ENCODE measurements at regions not wholly inside any gene's neighbourhood (a gene's known extent, or its start where the extent isn't known, plus 50 kb on each side); places are given as distances from the start of the nearest gene placed in this dataset.
"Not testable (repeated sequence)": the region's sequence is repeated elsewhere in the genome, so short reads cannot be mapped to it uniquely, and the experiment has no call there.

DNA sequence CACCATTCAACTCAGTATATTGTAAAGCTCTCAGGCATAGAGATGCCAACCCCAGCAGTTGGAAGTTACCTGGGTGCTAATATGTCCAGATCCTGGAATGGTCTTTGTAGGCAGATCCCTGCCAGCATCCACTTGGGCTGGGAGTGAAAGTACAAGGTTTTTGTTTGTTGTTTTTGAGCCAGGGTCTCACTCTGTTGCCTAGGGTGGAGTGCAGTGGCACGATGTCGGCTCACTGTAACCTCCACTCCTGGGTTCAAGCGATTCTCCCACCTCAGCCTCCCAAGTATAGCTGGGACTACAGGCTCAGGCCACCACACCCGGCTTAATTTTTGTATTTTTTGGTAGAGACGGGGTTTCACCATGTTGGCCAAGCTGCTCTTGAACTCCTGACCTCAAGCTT is 177.6 kb downstream of the IRF8 start:
- DNase-seq (ENCODE audit: low spot score): no peak

DNA sequence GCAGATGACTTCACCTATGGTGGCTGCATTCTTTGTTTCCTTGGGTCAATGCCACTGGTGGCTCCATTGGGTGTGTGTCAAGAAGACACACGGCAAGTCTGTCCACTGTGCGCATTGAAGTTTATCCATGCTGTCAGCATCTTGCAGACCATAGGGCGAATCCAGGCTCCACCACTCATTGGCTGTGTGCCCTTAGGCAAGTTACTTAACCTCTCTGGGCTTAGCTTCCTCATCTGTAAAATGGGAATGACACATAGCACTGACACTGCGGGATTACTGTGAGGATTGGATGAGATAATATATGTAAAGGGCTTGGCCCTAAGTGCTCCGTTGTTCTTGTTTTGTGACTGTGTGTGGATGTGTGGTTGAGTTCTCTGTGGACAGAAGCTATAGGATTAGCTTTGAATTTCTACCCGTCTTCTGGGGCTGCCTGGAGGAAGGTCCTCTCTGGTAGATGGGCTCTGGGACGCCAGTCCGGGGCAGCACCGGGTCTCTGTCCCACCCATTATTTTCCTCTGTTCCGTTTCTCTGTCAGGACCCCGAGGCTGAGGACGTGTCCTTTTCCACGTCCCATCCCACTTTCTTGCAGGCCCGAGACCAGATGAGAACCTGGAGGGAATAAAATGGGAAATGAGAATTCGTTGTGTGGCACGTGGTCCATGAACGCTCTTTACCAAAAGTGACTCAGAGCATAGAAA is 178.4 kb downstream of the IRF8 start:
- DNase-seq (ENCODE audit: low spot score): no peak

DNA sequence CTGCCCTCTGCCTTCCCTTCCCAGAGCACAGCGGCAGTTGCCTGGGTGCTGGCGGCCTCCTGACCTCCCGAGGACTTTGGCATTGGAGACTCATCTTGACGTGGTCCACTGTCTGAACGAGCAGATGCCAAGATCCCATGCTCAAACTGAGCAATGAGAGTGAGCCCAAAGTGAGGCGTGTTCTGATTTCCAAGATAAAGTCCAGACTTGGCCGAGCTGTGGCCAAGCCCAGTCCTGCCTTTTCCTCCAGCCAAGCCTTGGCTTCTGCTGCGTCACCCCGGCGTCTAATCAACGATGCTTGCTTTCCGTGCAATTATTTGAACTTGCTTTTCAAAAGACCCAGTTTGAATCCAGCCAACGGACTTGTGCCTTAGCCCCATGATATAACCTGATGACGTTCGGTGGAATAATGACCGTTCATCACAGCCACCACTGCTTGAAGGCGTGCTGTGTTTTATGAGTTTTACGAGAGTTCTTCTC is 179.2 kb downstream of the IRF8 start:
- DNase-seq (ENCODE audit: low spot score): peak; percentile 2

DNA sequence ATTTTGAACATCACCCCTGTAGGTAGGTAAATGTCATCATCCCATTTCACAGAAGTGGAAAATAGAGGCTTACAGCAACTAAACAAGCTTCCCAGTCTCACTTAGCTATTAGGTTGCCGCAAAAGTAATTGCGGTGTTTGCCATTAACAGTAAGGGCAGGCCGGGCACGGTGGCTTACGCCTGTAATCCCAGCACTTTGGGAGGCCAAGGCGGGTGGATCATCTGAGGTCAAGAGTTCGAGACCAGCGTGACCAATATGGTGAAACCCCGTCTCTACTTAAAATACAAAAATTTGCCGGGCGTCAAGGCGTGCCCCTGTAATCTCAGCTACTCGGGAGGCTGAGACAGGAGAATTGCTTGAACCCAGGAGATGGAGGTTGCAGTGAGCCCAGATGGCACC is 179.7 kb downstream of the IRF8 start:
- not testable (repeated sequence) for DNase-seq (ENCODE audit: low spot score)

DNA sequence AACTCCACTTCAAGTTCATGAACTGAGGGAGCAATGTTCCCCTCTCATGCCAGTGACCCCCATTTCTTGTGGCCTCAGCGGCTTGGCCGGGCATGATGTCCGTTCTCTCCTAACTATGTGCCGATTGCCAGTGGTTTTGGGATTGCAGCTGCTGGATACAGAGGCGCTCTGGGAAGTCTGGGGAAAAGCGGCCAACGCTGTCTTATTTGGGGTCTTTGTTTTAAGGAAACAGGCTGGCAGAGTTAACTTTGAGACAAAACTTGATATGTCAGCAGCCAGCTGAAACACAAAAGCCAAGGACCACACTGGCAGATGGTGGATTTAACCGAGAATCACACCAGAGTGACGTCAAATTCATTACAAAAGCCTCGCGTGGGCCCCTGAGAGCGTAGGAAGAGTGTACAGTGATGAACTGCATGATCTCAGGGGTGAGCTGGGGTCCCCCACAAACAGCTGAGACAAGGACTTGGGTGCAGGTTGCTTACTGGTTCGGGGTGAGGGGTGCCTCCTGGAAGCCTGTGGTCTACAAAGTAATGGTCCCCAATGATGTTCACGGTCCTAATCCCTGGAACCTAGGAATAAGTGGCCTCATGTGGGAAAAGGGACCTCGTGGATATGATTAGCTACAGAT is 180.4 kb downstream of the IRF8 start:
- DNase-seq (ENCODE audit: low spot score): no peak

DNA sequence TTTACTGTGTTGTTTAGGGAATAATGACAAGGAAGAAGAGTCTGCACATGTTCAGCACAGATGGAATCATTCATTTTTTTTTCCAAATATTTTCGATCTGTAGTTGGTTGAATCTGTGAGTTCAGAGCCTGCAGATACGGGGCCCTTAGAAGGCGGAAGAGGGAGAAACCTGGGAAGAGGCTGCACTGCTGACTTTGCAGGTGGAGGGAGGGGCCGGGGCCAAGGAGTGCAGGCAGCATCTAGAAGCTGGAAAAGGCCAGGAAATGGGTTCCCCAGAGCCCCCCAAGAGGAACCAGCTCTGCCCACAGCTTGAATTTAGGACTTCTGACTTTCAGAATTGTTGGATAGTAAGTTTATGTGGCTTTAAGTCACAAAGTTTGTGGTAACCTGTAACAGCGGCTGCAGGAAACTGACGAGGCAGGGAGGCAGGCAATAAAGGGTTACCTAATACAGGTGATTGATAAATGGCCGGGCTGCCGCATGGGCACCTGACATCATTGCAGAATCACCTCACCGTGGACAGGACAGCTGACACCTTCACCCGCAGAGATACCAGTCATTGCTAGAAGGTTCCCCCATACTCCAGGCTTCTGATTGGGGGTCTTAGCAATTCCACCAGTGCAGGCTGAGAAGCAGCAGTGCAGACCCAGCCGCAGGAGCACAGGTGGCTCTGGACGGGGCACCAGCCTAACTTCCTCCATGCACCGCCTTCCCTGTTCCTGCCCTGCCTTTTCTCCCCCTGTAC is 181.3 kb downstream of the IRF8 start:
- DNase-seq (ENCODE audit: low spot score): no peak

DNA sequence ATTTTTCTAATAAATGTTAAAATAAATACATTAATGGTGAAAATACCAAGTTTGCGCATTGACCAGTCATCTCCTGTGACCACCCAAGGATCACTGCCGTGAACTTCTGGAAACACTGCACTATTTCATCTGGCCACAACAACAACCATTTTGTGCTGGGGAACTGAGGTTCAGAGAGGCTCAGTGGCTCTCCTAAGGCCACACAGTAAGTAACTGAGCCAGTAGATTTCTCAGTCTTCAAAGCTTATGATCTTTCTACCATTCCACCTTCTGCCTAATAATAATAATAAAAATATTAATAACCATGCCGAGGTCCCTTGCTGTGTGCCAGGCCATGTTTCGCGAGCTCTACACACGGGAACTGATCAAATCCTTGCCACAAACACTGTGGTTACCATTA is 182.0 kb downstream of the IRF8 start:
- DNase-seq (ENCODE audit: low spot score): no peak

DNA sequence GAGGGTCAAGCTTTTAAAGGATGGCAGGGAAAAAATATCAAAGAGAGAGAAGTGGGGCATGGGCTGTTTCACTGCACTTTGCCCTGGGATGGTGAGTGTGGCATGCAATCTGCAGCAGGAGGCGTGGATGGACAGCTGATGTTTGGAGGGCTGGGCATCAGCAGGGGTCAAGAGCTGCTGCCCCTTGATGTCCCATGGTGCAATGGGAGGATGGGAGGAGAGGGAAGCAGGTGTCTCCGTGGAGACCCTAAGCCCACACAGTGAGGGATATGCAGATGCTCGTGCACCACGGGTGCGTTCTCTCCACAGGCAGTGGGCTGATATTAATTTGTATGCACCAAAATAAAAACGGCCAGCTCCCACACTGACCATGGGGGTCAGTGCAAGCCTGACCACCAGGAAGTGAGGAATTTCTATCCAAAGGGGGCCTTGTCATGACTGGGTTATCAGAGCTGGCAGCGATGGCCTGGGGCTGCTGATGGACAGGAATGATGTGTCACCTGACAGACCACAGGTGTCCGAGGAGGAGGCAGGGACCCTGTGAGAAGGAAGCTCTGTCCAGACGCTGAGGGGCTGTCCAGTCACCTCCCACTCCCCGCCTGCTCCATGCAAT is 183.6 kb downstream of the IRF8 start:
- no peak for DNase-seq (ENCODE audit: low spot score)

DNA sequence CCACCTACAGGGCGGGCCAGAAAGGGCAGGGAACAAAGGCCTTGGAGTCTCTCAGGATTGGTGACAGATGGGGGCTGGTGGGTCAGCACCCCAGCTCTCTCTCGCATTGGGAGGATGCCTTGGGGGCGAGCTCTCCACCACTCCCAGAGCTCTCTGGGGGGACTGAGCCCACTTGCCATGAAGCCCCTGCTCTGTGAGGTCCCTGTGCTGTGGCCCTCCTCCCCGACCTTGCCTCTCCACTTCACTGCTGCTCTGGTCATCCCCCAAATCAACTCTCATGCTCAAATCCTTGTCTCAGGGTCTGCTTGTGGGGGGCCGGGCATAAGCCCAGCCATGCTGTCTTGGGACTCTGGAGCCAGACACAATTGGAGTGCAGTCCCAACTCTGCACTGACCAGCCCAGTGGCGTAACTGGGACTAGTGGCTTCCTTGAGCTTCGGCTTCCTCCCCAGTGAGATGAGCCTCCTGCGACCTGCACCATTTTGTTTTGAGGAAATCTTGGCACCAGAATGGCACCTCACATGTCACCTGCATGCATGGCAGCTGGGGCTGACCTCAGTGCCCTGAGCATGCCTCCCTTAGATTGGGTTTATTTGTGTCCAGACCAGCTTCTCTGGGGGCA is 184.5 kb downstream of the IRF8 start:
- no peak for DNase-seq (ENCODE audit: low spot score)

DNA sequence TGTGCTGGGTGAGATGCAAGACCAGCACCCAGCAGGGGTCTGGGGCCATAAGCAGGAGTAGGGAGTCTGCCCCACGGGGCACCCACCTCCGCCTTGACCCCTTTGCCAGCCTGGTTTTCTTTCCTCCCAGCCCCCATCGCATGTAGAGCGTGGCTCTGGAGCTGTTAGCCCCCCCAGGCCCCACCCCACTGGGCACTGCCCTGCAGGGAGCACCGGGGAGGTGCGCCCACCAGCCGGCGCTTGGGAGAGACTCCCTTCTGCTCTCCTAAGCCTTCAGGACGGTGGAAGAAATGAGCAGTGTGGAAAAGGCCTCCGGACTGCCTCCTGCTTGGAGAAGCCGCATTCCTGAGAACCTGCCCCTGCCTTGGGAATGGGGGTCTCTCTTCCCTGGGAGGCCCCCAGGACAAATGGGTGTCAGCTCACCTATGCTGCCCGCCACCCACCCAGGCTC is 186.2 kb downstream of the IRF8 start:
- no peak for DNase-seq (ENCODE audit: low spot score)

DNA sequence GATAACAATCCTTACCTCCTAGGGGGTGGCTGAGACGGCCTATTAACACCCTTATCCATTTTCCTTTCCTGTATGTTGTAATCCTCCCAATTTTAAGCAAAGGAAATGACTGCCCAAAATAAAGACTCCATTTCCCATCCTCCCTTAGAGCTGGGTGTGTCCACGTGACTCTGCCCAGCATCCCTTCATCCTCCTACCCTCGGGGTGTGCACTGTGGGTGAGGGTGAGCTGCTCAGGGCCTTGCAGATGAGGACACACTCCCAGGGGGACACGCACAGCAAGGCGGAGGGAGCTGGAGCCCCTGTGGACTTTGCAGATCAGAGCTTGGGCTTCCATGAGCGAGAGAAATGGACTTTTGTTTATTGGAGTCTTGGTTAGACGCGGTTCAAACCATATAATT is 186.8 kb downstream of the IRF8 start:
- DNase-seq (ENCODE audit: low spot score): no peak

DNA sequence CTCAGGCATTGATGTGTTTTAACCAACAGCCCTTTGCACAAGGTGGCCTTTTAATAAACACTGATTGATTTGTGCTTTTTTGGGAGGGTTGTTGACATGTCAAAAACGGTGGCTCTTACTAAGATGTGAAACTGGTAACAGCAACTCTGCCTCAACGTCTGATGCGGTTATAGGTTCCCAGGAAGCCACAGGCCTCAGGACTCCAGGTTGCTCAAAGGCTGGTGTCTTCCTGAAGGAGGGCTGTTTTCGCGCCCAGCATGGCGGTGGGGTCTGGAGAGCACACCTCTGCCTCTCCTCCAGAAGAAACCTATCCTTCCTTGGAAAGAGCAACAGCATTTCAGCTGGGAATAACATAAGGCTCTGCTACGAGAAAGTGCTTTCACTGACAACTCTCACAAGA is 187.5 kb downstream of the IRF8 start:
- no peak for DNase-seq (ENCODE audit: low spot score)

DNA sequence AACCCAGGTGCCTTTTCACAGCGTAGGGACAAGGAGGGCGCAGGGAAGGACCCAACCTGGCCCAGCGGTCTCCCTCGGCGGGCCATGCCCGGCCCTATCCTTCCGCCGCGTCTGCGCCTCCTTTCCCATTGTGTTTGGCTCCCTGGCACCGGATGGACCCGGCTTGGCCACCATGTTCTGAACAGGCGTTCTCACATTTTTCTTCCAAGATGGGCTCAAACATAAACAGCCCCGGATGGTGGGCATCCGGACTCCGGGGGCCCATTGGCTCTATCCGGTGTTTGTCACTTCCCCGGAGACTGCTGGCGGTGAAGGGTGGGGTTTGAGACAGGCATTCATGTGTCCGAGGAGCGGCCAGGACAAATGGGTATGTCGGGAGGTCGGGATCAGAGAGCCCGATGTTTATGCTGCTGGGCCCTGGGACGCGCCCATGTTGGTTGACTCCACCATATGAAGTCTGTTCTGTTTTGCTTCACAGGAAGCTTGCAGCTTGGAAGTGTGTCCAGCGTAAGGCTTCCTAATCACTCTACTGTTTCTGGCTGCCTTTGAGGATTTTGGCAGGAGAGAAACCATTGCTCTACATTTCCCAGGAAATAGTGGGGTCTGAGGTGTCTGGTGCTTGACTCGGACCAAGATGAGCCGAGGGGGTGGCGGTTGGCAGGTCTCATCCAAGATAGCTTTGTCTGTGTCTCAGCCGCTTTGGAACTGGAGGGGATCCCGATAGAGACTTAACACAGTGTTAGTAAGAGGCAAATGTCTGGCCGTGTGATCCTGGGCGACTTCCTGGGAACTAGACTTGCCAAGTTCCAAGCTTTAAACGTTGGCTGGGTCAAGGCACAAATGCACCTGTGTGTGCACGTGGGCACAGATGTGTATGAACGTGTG is 188.3 kb downstream of the IRF8 start:
- DNase-seq (ENCODE audit: low spot score): no peak

DNA sequence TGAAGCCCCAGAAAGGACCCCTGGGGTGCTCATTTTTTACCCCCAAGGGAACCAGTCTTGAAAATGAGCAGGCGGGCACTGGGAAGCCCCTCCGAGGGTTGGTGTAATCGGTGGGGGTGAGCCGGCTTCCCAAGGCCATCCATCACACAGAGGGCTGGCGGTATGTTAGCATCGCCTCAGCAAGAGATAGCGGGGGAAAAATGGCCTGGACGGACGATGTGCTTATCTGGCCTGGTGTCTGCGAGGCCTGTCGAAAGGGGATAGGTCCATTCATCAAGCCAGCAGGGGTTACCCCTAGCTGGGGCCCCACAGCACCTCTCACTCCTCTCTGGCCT is 188.9 kb downstream of the IRF8 start:
- no peak for DNase-seq (ENCODE audit: low spot score)

DNA sequence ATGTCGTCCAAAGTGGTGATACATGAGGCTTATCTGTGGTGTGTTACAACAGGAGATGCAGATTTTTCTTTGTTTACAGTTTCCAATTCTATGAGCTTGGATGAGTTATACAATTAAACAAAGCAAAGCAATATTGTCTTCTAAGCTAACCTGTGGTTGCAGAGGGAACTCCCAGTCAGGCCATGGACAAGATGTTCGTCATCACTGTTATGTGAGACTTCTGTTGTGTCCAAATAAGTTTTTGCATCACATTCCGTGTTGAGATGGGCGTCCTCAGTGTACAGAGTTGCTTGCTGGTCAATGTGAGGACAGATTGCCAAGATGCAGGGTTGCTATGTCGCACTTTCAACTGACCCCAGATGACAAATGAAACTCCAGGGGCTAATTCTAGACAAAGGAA is 189.3 kb downstream of the IRF8 start:
- no peak for DNase-seq (ENCODE audit: low spot score)

DNA sequence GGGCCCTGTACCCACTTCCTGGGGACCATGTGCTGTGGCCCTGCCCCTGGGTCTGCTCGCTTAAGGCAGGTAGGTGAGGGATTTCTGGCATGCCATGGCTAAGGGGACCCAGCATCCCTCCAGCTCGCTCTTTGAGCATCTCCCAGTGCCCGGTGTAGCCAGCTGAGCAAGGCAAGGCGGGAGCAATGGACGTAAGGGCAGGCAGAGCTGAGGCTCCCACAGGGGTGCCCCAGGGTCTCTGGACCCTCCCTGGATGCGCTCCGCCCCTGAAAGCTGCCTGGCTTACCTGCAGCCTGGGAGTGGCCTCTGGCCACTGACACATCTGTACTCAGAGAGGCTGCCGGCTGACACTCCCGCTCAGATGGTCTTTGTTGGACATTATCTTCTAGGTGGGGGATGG is 189.9 kb downstream of the IRF8 start:
- DNase-seq (ENCODE audit: low spot score): no peak

DNA sequence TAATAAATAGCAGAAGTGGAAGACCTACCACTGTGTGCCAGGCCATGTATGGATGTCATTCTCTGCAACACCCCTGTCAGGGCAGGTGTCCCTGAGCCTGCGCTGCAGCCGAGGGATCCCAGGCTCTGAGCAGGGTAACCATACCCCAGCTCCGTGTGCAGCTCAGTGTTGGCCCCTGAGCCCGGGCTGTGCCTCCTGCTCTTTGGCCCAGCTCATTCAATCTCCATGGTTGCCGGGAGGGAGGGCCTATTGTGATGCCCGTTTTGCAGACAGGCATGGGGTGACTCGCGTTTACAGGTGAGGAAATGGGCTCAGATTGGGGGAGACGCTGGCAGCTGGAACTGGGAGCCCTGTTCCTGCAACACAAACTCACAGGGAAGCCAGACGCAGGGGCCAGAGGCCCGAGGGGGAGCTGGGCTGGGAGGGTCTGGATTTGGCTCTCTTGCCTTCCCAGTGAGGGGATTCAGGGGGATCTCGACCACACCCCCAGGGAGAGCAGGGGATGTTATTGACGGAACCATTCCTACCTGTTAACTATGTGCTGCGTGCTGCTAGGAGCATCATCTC is 190.5 kb downstream of the IRF8 start:
- DNase-seq (ENCODE audit: low spot score): no peak

DNA sequence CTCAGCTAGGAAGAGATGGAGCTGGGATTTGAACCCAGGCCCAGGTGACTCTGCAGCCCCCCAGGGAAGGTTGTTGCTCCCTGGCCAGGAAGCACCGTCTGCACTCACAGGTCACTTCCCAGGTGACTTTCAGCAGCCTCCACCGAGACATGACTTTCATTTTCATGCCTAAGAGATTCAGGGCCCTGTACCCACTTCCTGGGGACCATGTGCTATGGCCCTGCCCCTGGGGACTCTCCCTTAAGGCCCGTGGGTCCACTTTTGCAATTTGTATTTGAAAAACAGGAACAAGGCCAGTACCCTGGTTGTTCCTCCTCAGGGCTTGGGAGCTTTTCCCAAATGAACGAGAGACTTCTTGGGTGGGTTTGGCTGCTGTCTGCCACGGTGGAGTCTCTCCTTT is 191.0 kb downstream of the IRF8 start:
- DNase-seq (ENCODE audit: low spot score): no peak

DNA sequence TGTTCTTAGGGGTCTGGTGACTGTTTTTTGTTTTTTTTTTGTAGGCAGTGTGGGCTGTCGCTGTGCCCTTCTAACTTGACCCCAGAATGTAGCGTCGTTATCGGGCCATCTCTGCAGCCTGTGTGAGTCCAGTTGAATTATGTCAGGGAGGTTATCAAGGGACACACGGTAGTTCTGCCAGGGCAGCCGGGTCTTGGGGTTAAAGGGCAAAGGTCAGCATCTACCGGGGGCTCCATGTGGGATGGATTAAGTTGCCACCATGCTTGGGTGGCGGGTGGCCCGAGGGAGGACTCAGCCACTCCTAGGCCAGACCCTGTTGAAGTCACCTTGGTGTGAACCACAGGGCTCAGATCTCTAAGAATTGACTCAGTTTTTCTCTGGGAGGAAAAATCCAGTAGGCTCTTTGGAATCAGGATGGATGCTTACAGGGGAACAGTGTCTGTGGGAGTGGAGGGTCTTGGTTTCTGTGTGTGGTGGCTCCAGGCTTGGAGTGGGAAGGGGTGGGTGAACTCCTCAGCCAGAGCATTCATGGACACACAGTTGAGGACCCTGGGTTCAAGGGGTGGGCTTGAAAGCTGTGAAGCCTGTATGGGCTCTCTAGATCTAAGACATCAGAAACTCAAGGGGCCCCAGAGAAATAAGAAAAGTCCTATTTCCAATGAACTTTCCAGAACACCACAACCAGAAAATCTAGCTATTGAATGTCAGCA is 191.7 kb downstream of the IRF8 start:
- DNase-seq (ENCODE audit: low spot score): no peak

DNA sequence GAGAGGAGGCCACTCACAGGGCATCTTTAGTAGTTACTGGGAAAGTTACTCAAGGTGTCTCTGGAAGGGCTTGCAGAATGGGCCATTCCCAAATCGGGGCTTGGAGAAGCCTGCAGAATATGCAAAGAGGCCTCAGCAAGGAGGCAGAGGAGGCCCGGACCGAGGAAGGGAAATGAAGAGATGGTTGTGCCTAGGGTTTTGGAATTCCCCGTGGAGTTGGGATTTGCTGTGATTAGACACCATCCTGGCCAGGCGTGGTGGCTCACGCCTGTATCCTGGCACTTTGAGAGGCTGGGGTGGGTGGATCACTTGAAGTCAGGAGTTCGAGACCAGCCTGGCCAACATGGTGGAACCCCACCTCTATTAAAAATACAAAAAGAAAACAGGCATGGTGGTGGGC is 193.0 kb downstream of the IRF8 start:
- DNase-seq (ENCODE audit: low spot score): no peak

All from pons (tissue), 1 donor.